ENCODE measurements at regions not wholly inside any gene's neighbourhood (a gene's known extent, or its start where the extent isn't known, plus 50 kb on each side); places are given as distances from the start of the nearest gene placed in this dataset.

GRCh38 chr3:194738254-194739093, 52.8 kb downstream of the FAM43A start:
- DNase-seq (ENCODE audit: low read depth in 2 of 2): no peak

- no peak for DNase-seq (ENCODE audit: low read depth in 2 of 2)
These were observed 54.0 kb downstream of the FAM43A start for GRCh38 chr3:194739498-194740284.

- no peak for DNase-seq (ENCODE audit: low read depth in 2 of 2)
These were observed 55.3 kb downstream of the FAM43A start for GRCh38 chr3:194740859-194741491.

- no peak for DNase-seq (ENCODE audit: low read depth in 2 of 2)
These were observed 56.2 kb downstream of the FAM43A start for GRCh38 chr3:194741916-194742315.

- no peak for DNase-seq (ENCODE audit: low read depth in 2 of 2)
These were observed 59.1 kb downstream of the FAM43A start for GRCh38 chr3:194744826-194745225.

- no peak for DNase-seq (ENCODE audit: low read depth in 2 of 2)
These were observed 59.9 kb downstream of the FAM43A start for GRCh38 chr3:194745422-194746184.

GRCh38 chr3:194748225-194748624, 62.5 kb downstream of the FAM43A start:
- DNase-seq (ENCODE audit: low read depth in 2 of 2): no peak

GRCh38 chr3:194749631-194750490, 64.2 kb downstream of the FAM43A start:
- no peak for DNase-seq (ENCODE audit: low read depth in 2 of 2)

GRCh38 chr3:194750491-194750828, 64.8 kb downstream of the FAM43A start:
- no peak for DNase-seq (ENCODE audit: low read depth in 2 of 2)

GRCh38 chr3:194755671-194756459, 70.2 kb downstream of the FAM43A start:
- DNase-seq (ENCODE audit: low read depth in 2 of 2): no peak

GRCh38 chr3:194756460-194756779, 70.7 kb downstream of the FAM43A start:
- DNase-seq (ENCODE audit: low read depth in 2 of 2): no peak

- no peak for DNase-seq (ENCODE audit: low read depth in 2 of 2)
These were observed 71.2 kb downstream of the FAM43A start for GRCh38 chr3:194756791-194757325.

- DNase-seq (ENCODE audit: low read depth in 2 of 2): no peak
These were observed 72.0 kb downstream of the FAM43A start for GRCh38 chr3:194757647-194758061.

GRCh38 chr3:194758716-194759115, 73.0 kb downstream of the FAM43A start:
- DNase-seq (ENCODE audit: low read depth in 2 of 2): no peak

- DNase-seq (ENCODE audit: low read depth in 2 of 2): no peak
These were observed 74.9 kb downstream of the FAM43A start for GRCh38 chr3:194760494-194761137.

- DNase-seq (ENCODE audit: low read depth in 2 of 2): no peak
These were observed 75.7 kb downstream of the FAM43A start for GRCh38 chr3:194761384-194761783.

GRCh38 chr3:194766845-194767244, 81.2 kb downstream of the FAM43A start:
- no peak for DNase-seq (ENCODE audit: low read depth in 2 of 2)

GRCh38 chr3:194767446-194768207, 81.9 kb downstream of the FAM43A start:
- no peak for DNase-seq (ENCODE audit: low read depth in 2 of 2)

GRCh38 chr3:194768586-194768985, 82.9 kb downstream of the FAM43A start:
- DNase-seq (ENCODE audit: low read depth in 2 of 2): no peak

Data from stimulated activated CD4-positive, alpha-beta T cell treated with anti-CD3 and anti-CD28 coated beads, Interleukin-1b, Interleukin-23, amount 100 ng/mL, for 1 hour (primary cell).